ENCODE measurements at regions not wholly inside any gene's neighbourhood (a gene's known extent, or its start where the extent isn't known, plus 50 kb on each side); places are given as distances from the start of the nearest gene placed in this dataset.

GRCh38 chr5:57834829-57835608, 352.4 kb upstream of the ACTBL2 start:
- Histone ChIP-seq H3K9me3 (ENCODE audit: low read depth, low read length, poor library complexity, severe bottlenecking) (no peaks in the 10 kb centered on the region), H3K27ac (ENCODE audit: low read depth, low read length, poor library complexity, severe bottlenecking) (no peak overlapping the region), H3K27me3 (replicated peaks; ENCODE audit: insufficient read depth, low read depth, low read length, poor library complexity) (no peaks in the 10 kb centered on the region), H3K36me3 (ENCODE audit: insufficient read depth, low read length, poor library complexity, severe bottlenecking) (no peaks in the 10 kb centered on the region), H3K4me1 (ENCODE audit: insufficient read depth, low read length, poor library complexity, severe bottlenecking) (no peaks in the 10 kb centered on the region), H3K4me3 (ENCODE audit: low read depth, low read length, poor library complexity, severe bottlenecking) (no peak overlapping the region)
- BruUV-seq (replicated peaks) = no TSS peak
- ChIA-PET POLR2A (ENCODE audit: low non-redundant PET) (no interaction called here), CTCF (no interaction called here)
- no peak for DNase-seq (ENCODE audit: low spot score)
- TF ChIP-seq EZH2 (IDR thresholded peaks at IDR 0.05; ENCODE audit: borderline replicate concordance, low read depth, low read length, poor library complexity, severe bottlenecking) (no peak), CTCF (conservative IDR thresholded peaks at IDR 0.05; ENCODE audit: low read depth, low read length) (no peak)
- intact Hi-C loops (cut with micrococcal nuclease; ENCODE audit: unreplicated experiment) = no loop called here

- no peaks in the 10 kb centered on the region for H3K27me3 ChIP-seq (replicated peaks; ENCODE audit: insufficient read depth, low read depth, low read length, poor library complexity)
- POLR2A ChIA-PET (ENCODE audit: low non-redundant PET) = no interaction called here
- H3K4me1 ChIP-seq (ENCODE audit: insufficient read depth, low read length, poor library complexity, severe bottlenecking) = no peaks in the 10 kb centered on the region
- BruUV-seq (replicated peaks) = no TSS peak
- no peak for DNase-seq (ENCODE audit: low spot score)
- intact Hi-C loops (cut with micrococcal nuclease; ENCODE audit: unreplicated experiment) = no loop called here
- H3K36me3 ChIP-seq (ENCODE audit: insufficient read depth, low read length, poor library complexity, severe bottlenecking) = no peaks in the 10 kb centered on the region
- no peak for TF ChIP-seq EZH2 (IDR thresholded peaks at IDR 0.05; ENCODE audit: borderline replicate concordance, low read depth, low read length, poor library complexity, severe bottlenecking)
- TF ChIP-seq CTCF (conservative IDR thresholded peaks at IDR 0.05; ENCODE audit: low read depth, low read length) = no peak
- no peak overlapping the region for H3K4me3 ChIP-seq (ENCODE audit: low read depth, low read length, poor library complexity, severe bottlenecking)
- no peak overlapping the region for H3K27ac ChIP-seq (ENCODE audit: low read depth, low read length, poor library complexity, severe bottlenecking)
- H3K9me3 ChIP-seq (ENCODE audit: low read depth, low read length, poor library complexity, severe bottlenecking) = no peaks in the 10 kb centered on the region
- CTCF ChIA-PET = no interaction called here
Observed at GRCh38 chr5:57833489-57833888, 350.9 kb upstream of the ACTBL2 start.

- Histone ChIP-seq H3K27ac (ENCODE audit: low read depth, low read length, poor library complexity, severe bottlenecking) (no peak overlapping the region), H3K36me3 (ENCODE audit: insufficient read depth, low read length, poor library complexity, severe bottlenecking) (no peaks in the 10 kb centered on the region), H3K27me3 (replicated peaks; ENCODE audit: insufficient read depth, low read depth, low read length, poor library complexity) (no peaks in the 10 kb centered on the region), H3K4me3 (ENCODE audit: low read depth, low read length, poor library complexity, severe bottlenecking) (no peak overlapping the region), H3K9me3 (ENCODE audit: low read depth, low read length, poor library complexity, severe bottlenecking) (no peaks in the 10 kb centered on the region), H3K4me1 (ENCODE audit: insufficient read depth, low read length, poor library complexity, severe bottlenecking) (no peaks in the 10 kb centered on the region)
- ChIA-PET CTCF (no interaction called here), POLR2A (ENCODE audit: low non-redundant PET) (interaction anchor here (0.6 kb wide), 1 partner anchor 55 kb away, joined by 4 read pairs; no protein-coding TSS in a partner anchor)
- no TSS peak for BruUV-seq (replicated peaks)
- no peak for DNase-seq (ENCODE audit: low spot score)
- TF ChIP-seq CTCF (conservative IDR thresholded peaks at IDR 0.05; ENCODE audit: low read depth, low read length) (no peak), EZH2 (IDR thresholded peaks at IDR 0.05; ENCODE audit: borderline replicate concordance, low read depth, low read length, poor library complexity, severe bottlenecking) (no peak)
- intact Hi-C loops (cut with micrococcal nuclease; ENCODE audit: unreplicated experiment) = no loop called here
Observed at GRCh38 chr5:57832875-57833274, 350.3 kb upstream of the ACTBL2 start.
